CD4-positive, alpha-beta T cell treated with Interleukin-17A for 4 hours (primary cell): ENCODE measurements at regions not wholly inside any gene's neighbourhood (a gene's known extent, or its start where the extent isn't known, plus 50 kb on each side); places are given as distances from the start of the nearest gene placed in this dataset.

ENCODE experiments used
- DNase-seq: peaks from one replicate; pipeline ENCODE4 v3.0.0-alpha.2; 2020; ENCODE audit warnings: mixed read lengths

DNA sequence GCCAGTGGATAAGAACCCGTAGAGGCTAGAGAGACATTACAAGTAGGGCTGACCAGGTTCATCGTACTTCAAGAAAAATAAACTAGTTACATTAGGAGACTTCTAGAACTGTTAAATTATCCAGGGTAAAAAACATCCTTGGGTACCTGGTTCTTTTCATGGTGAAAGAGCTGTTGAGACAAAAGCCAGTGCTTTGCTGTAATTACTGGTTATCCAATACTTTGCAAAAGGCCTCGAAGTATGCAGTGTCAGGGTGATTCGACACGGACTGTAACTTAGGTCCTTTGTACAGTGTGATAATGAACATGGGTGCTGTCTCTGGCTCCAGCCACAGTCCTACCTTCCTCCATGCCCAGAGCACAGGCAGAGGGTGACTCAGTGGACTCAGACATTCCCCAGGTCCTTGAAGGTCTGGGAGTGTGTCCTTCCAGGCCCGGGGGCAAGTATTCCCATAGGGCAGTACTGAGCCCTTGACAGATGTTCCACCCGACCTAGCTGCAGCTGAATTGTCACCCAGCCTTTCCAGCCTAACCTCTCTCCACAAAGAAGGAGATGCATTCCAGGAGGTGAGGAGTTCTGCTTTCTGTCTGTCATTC is 123.6 kb upstream of the TMEM72 start:
- DNase-seq = no peak

DNA sequence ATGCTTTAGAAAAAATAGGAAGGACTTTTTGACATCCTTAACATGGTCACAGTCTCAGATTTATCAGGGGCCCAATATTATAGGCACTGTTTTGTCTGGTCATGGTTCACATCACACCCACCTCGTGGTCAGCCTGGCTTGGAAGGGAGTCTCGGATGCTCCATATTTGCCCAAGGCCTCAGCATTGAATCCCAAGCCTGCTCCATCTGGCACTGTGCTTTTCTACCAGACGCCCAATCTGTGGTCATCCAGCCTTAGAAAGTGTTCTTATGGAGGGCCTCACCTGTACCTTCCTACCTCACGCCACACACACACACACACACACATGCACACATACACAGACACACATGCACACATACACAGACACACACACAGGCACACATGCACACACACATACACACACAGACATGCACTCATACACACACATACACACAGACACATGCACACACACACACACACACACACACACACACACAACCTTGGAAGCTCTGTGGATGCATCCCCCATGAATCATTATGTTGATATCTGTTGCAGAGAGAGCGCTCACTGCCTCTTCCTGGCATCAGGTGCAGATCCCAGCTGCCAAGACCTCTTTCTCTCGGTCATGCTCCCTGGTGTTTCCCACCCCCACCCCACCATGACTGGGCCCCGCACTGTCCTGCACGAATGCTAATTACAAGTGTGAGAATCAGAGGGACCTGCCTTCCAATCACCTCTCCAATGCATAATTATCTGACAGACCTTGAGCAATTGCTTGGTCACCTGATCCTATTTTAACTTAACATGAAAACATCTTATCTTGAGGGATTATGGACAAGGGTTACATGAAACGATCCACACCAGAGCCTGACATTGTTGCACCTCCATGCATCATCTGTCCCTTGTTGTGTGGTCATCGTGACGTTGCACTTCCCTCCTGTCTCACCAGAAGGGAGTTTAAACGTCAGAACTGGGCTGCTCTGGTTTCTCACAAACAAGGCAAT is 122.7 kb upstream of the TMEM72 start:
- no peak for DNase-seq

DNA sequence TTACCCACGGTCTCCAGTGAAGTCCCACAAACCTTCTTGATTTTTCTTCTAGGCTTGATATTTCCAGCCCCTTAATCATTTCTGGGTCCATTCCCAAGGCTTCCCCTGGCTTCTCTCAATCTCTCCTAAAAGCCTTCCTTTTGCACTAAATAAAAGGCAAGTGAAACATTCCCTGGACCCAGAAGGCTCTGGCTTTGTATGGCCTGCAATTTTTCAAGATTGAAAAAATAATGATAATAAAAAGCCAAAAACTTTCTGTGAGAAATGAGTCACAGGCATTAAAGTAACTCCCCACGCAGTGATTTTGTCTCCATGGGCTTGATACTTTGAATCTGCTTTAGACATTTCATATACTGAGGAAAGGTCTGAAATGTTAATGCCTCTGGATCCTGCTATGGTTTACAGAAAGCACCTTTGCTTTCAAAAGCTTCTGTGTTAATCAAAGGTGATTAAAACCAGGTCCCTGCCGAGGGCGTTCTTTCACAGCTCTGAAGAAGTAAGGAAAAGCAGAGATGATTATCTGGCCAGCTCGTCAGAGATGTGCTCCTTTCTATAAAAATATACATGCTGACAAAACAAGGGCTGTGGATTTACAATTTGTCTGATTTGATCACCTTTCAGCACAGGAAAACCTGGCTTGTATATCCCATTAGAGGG is 118.9 kb upstream of the TMEM72 start:
- DNase-seq = no peak

DNA sequence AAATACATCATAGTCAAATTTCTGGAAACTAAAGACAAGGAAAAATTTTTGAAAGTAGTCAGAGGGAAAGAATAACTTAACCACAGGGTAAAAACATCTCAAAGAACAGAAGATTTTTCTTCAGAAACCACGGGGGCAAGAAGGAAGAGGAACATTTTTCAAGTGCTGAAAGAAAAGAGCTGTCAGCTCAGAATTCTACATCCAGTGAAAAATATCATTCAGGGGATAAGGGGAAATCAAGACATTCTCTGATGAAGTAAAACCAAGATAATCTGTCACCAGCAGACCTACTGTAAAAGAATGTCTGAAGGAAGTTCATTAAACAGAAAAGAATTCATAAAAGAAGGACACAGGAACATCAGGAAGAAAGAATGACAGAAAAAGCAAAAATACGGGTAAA is 111.2 kb upstream of the TMEM72 start:
- no peak for DNase-seq

DNA sequence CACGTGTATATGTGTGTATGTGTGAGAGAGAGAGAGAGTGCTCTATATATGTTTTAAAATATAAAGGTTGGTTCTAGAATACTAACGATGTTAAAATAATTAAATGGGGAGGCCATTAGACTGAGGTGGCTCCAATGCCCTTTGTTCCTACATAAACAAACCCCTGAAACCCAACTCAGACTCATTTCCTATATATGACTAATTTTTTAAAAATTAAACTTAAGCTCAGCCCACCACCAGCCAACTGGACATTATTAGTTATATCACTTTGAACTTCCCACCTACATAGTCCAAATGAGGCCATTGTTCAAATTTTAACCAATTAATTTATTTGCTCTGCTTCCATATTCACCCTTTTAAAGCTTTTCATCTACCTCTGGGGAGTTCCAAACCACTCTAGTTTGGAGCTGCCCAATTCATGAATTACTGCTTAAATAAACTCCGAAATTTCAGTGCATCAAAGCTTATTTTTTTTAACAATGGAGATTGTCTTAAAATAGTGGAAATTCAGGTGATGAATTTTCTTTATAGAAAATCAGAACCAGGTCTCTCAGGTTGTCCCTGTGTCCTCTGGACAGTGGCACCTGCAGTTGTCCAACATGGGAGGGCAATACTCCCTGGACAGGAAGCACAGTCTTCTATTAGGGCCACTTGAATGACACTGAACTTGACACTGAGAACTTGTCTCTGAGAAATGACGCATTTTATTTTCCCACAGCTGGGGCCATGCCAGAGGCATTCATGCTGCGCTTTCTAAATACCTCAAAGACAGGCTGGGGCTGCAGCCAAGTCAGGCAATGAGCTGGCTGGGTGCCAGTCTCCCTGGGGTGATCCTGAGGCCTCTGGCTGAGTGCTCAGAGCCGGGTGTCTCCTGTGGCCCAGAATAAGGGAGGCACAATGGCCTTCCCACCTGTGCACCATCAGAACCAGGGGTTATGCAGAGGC is 109.5 kb upstream of the TMEM72 start:
- DNase-seq = no peak

DNA sequence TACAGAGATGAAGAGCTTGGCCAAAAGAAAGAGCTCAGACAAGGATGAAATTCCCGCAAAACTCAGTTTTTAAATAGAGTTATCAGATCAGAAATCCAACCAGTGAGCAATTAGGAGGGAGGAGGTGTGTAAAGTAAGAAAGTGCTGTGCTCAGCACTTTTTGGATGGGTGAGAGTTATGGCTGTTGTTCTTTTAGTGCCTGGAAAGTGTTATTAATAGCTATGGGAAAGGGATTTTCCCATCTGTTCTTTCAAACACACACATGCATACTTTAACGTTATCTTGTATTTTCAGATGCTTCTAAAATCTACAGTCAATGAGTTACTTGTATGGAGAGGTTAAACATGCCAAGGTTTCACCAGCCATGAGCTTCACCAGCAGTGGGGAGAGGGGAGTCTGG is 107.3 kb upstream of the TMEM72 start:
- DNase-seq = no peak

DNA sequence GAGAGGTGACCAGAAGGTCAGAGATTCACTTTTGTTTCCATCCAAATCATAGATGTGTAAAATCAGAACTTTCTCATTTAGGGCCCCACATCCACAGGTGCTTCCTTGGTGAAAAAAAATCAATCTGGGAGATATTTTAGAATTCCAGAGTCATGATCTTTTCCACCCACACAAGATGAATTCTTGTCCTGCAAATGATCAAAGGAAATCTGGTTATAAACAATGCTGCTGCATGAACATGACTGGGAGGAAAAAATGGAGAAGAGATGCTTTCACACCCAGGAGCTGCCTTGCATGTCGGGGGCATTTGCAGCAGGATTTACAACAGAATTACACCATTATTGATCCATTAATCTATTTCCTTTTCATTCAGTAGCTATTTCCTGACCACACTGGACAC is 106.5 kb upstream of the TMEM72 start:
- DNase-seq = no peak

DNA sequence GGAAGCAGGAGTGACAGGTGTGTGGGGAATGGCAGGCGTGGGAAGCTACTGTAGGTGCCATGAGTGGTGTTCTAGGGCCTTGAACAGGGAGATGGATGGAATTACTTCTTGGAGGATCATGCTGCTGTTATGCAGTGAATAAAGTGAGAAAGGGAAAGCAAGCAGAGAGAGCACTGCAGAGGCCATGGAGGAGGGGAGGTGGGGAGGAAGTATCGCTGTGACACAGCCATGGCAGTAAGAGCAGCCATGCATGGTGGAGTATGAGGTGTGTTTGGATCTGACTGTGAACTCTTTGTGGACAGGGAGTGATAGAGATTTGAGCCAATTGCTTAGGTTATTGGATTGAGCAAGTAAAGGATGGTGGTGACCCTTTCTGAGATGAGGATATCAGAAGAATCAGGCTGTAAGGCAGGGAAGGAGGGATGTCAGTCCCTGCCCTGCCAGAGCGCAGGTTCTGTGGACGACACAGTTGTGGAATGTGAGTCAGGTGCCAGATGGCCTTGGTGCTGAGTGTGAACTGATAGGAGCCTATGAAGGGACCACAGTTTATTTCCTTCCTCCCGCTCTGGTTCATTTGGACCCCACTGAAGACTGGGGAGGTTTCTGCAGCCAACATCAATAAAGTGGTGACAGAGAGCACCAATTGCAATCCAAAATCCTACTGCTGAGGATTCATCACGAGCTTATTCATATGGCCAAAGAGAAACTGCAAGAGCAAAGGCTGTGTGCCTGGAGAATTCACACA is 105.5 kb upstream of the TMEM72 start:
- no peak for DNase-seq

DNA sequence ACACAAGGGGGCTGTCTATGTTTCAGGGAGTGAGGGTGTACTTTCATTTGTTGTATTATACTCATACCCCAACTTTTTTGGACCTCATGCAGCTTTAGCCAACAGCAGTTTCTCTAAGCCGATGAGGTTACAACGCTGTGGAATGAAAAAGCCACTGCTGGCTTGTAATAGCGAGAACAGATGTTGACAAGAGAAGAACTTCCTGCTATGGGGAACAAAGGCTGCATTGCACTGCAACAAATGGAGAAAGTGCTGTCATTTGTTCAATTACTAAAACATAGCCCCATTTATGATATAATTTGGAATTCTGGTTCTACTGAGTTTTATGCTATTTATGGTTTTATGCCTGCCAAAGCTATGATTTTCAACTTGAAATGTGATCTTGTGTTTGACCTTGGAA is 104.2 kb upstream of the TMEM72 start:
- DNase-seq = no peak

DNA sequence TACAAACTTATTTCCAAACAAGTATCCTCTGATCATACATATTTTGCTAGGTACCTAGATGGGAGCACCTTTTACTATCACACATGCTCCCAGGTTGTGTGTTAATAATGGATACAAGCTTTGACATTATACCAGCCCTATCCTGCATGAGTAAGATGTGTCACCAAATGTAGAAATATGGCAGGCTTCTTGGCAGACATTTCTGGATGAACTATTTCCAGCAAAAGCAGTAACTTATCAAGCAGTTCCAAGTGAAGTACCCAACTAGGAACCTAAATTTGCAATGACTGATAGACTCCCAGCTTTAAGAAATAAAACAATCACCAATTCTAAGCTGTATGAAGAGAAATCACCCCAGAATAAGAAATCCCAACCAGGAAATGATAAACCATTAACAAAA is 103.7 kb upstream of the TMEM72 start:
- no peak for DNase-seq

DNA sequence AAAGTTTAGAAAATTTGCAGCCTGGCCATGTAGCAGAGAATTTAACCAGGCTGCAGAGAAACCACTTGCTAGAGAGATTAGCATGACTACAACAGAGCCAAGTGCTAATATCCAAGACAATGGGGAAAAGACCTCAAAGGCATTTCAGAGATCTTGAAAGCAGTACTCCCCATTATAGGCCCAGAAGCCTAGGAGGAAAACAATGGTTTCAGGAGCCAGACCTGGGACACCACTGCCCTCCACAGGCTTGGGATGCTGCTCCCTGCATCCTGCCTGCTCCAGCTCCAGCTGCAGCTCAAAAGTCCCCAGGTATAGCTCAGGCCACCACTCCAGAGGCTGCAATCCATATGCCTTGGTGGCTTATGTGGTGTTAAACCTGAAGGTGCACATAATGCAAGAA is 101.5 kb upstream of the TMEM72 start:
- DNase-seq = no peak

DNA sequence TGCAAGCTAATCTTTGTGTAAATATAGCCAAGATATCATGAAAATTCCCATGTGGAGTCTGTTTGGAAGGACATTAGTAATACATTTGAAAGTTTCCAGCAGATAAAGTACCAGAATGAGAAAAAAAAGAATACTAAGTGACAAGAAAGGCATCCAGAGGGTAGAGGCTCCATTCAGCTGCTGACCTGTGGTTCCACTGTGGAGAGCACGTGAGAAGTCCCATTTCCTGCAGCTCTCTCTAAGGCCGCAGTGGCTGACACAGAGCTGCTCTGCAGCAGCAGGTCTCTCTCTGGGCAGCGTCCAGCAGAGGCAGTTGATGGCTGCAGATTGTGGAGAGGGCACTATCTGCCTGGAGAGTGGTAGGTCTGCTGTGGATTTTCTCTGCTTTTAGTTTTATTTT is 100.1 kb upstream of the TMEM72 start:
- no peak for DNase-seq

DNA sequence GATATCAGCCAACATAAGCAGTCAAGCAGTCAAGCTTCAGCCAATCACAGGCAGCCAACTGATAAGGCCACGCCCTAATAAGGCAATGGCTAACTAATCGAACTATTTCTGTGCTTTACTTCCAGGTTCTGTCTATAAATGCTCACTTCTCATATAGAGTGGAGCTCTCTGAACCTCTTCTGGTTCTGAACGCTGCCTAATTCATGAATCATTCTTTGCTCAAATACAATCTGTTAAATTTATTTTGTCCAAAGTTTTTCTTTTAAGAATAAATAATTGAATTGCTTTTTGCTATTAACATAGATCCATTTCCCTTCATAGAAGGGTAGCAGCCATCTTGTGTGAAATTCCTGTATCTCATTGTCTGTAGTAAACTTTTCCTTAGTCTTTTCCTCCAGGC is 97.9 kb upstream of the TMEM72 start:
- no peak for DNase-seq

DNA sequence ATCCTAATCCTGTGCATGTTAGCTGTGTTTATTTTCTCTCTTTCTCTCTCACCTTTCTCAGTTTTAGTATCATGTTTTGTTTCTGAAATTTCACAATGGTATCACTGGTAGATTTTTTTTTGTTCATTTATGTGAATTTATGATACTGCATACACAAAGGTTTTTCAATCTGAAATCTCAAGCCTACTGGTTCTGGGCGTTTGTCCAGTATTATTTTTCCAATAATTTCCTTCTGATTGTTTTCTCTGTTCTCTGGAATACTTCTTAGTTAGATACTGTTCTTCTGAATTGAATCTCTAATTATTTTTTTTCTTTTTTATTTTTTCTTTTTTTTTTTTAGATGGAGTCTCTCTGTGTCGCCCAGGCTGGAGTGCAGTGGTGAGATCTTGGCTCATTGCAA is 96.2 kb upstream of the TMEM72 start:
- DNase-seq = no peak

DNA sequence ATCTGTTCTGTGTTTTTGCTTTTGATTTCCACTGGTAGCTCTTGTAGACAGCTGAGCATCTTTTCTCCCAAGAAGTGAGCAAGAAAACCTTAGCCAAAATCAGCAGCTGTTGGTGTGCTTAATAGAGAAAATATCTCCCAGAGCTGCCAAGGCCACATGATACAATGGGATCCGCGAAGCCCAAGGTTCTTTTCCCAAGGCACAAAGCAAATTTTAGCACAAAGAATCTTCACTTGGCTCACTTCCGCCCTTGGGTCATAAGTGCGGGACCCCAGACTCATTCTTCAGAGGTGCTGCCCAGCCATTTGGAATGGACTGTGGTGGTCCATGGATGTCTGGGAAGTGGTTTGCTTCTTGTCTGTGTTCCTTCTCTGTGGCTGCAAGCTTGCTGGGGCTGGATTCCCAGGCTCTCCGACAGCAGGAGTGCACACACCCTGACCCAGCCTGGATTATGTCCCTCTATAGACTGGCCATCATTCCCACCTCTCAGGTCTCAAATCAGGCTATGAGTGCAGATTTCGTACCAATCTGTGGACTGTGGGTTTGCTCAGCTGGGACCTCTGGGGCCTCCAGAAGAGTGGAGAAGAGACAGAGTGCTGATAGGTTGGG is 93.0 kb upstream of the TMEM72 start:
- no peak for DNase-seq

DNA sequence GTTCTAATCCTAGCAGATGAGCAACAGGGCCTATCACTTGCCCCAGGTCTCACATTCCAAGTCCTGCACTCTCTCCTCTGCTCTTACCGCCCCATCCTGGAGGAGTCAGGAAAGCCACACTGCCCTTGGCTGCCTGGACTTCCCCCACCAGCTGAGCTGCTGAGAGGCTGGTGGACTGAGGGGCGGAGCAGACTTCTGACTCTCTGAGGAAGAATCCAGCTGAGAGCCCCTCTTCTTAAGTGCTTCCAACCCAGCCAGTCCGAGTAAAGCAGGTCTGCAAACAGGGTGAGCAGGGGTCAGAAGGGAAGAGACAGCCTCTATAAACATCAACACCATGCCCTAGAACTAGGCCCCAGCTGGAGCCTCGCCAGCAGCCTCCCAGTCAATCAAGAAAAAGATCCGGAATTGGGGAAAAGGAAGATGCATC is 92.4 kb upstream of the TMEM72 start:
- DNase-seq = no peak

DNA sequence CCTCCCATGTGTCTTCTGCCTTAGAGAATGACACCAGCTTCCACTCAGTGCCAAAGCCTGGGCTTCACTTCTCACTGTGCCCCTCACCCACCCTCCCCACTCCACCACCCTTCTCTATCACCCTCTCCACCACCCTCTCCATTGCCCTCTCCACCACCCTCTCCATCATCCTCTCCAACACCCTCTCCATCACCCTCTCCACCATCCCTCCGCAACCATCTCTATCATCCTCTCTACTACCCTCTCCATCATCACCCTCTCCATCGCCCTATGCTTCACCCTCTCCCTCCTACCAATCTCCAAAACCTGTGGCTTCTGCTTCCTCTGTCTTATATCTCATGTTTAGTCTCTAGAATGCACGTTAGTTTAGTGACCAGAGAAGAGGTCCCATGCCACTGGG is 91.0 kb upstream of the TMEM72 start:
- no peak for DNase-seq

DNA sequence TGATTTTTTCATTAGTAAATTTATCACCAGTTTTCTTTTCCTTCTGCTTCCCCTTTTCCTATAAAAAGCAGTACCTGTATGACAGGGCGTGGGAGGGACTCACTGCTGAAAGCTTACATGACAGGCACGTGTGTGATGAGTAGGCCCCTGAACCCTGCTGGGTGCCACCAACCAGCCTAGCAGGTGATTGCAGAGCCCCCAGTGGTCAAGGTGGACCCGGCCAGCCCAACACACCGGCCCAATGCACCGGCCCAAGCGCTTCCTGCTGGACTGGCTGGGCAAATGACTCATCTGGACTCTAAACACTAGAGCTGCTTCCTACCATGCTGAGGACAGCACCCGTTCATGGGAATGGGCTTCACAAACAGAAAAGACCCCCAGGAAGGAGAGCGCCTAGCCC is 89.8 kb upstream of the TMEM72 start:
- DNase-seq = no peak

DNA sequence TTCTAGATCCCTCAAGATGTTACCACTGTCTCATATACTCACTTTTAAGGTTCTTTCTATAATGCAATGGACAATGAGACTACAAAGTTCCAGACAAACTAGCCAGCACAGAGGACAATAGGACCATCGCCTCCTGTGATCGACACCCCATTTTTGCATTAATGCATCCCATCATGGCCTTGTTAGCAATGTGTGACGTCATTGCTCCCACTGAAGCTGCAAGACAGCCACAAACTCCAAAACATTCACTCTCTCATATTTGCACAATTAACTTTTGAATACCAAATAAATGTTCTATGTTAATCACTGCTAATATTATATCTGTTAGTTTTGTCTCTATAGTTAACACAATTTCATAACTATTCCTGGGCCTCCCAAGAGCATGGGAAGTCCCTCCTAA is 88.8 kb upstream of the TMEM72 start:
- no peak for DNase-seq

DNA sequence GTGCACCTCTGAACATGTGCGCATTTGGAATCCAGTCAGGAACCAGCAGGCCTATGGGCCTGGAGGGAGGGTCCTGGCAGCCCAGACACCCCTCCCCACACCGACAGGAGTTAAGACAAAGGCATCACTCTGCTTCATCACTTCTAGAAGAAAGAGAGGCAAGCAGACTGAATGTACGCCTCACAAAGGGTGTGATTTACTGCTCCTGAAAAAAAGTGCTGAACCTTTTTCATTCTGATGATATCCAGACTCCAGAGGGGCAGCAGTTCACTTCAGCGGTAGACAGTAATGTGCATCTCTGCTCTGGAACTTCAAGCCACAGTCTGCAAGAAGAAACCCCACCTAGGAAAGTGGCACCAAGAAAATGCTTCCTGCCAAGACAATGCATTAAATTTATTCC is 88.2 kb upstream of the TMEM72 start:
- no peak for DNase-seq

DNA sequence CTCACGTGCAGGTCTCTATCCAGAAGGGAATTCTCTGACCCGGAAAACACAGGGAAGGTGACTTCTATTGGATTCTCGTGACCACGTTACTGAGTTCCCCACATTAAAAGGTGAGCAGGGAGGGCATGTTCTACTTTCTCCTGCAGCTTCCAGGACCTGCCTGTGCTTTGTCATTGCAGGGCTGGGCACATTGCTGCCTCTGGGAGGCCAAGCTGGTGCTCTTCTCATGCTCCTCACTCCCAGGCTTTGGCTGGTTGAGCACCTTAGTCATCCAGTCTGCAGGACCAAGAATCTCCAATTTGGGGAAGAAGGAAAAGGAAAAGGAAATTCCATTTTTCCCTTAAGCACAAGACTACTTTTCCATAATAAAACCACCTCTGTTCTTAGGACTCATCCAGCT is 86.5 kb upstream of the TMEM72 start:
- DNase-seq = no peak
